ENCODE measurements at regions not wholly inside any gene's neighbourhood (a gene's known extent, or its start where the extent isn't known, plus 50 kb on each side); places are given as distances from the start of the nearest gene placed in this dataset.

DNA sequence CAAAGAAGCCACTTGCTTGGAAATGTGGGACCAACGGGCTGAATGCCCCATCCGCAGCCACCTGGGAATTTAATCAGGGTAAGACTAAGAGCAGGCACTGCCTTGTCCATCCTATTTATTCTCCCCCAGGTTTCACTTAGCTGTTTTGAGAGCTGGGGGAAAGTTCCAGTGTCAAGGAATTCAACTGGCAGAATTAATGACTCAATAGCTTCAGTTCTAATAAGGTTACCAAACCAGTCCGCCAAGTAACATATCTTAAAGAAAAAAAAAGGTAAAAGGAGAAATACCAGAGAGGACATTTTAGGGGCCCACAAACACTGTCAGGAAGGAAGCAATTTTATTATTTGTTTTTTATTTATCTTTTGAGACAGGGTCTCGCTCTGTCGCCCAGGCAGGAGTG is 157.6 kb upstream of the SOD1 start:
- no peaks in the 10 kb centered on the region for H3K9me3 ChIP-seq (ENCODE audit: low read length)
- H3K9me2 ChIP-seq (replicated peaks; ENCODE audit: insufficient read depth, low read length): no peaks in the 10 kb centered on the region
- H3K36me3 ChIP-seq (ENCODE audit: insufficient read depth, low read length): no peaks in the 10 kb centered on the region
- no peak overlapping the region for H3K27ac ChIP-seq (ENCODE audit: low read length)
- H3K9ac ChIP-seq (ENCODE audit: low read length): no peak overlapping the region
- no peaks in the 10 kb centered on the region for H3K4me1 ChIP-seq (ENCODE audit: low read length)
- H2AFZ ChIP-seq (ENCODE audit: low read length): no peak overlapping the region
- H3K4me2 ChIP-seq (ENCODE audit: low read depth, low read length, poor library complexity, severe bottlenecking): no peak overlapping the region
- no peaks in the 10 kb centered on the region for H3K27me3 ChIP-seq (ENCODE audit: low read length)
- DNase-seq: no peak
- H4K20me1 ChIP-seq (ENCODE audit: insufficient read depth, low read depth, low read length): peaks cover 2% of the 10 kb centered on the region; the same call in 1 of the 2 replicates
- H3K79me2 ChIP-seq (ENCODE audit: low read length): no peaks in the 10 kb centered on the region
- no peak overlapping the region for H3K4me3 ChIP-seq (ENCODE audit: low read length)

- Histone ChIP-seq H3K4me2 (ENCODE audit: low read depth, low read length, poor library complexity, severe bottlenecking) (no peak overlapping the region), H3K27ac (ENCODE audit: low read length) (no peak overlapping the region), H3K9ac (ENCODE audit: low read length) (no peak overlapping the region), H3K36me3 (ENCODE audit: insufficient read depth, low read length) (no peaks in the 10 kb centered on the region), H3K4me1 (ENCODE audit: low read length) (no peaks in the 10 kb centered on the region), H3K9me2 (replicated peaks; ENCODE audit: insufficient read depth, low read length) (no peaks in the 10 kb centered on the region), H4K20me1 (ENCODE audit: insufficient read depth, low read depth, low read length) (peaks cover 2% of the 10 kb centered on the region; the same call in 1 of the 2 replicates), H3K4me3 (ENCODE audit: low read length) (no peak overlapping the region), H2AFZ (ENCODE audit: low read length) (no peak overlapping the region), H3K79me2 (ENCODE audit: low read length) (no peaks in the 10 kb centered on the region), H3K9me3 (ENCODE audit: low read length) (no peaks in the 10 kb centered on the region), H3K27me3 (ENCODE audit: low read length) (no peaks in the 10 kb centered on the region)
- no peak for DNase-seq
Observed at GRCh38 chr21:31500982-31501381, 156.9 kb upstream of the TIAM1 start.

- Histone ChIP-seq H3K4me2 (ENCODE audit: low read depth, low read length, poor library complexity, severe bottlenecking) (no peak overlapping the region), H3K27ac (ENCODE audit: low read length) (no peak overlapping the region), H3K36me3 (ENCODE audit: insufficient read depth, low read length) (no peaks in the 10 kb centered on the region), H3K79me2 (ENCODE audit: low read length) (no peaks in the 10 kb centered on the region), H4K20me1 (ENCODE audit: insufficient read depth, low read depth, low read length) (peaks cover 2% of the 10 kb centered on the region; the same call in 1 of the 2 replicates), H3K9ac (ENCODE audit: low read length) (no peak overlapping the region), H3K4me1 (ENCODE audit: low read length) (no peaks in the 10 kb centered on the region), H3K27me3 (ENCODE audit: low read length) (no peaks in the 10 kb centered on the region), H2AFZ (ENCODE audit: low read length) (no peak overlapping the region), H3K9me3 (ENCODE audit: low read length) (no peaks in the 10 kb centered on the region), H3K9me2 (replicated peaks; ENCODE audit: insufficient read depth, low read length) (no peaks in the 10 kb centered on the region), H3K4me3 (ENCODE audit: low read length) (no peak overlapping the region)
- DNase-seq: no peak
Observed at GRCh38 chr21:31500071-31500470, 156.0 kb upstream of the TIAM1 start.

- no peaks in the 10 kb centered on the region for H3K4me1 ChIP-seq (ENCODE audit: low read length)
Observed at GRCh38 chr21:31498985-31499384, 154.9 kb upstream of the TIAM1 start.

DNA sequence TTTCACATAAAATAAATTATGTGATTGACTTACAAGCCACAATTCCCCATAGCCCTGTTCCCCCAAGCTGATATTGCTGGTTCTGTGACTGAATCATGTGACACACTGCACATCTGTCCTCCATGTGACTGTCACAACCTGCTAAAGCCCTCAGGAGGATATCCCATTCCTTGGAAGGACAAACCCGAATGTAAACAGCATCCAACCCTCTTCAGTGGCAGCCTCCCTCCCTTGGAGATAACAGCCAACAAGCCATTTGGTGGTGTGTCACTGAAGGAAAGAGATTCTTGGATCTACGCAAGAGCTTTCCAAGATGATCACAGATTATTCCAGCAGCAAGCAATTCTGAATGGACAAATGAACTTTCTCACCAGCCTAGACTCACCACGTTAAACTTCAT is 153.9 kb upstream of the TIAM1 start:
- H3K36me3 ChIP-seq (ENCODE audit: insufficient read depth, low read length): no peaks in the 10 kb centered on the region
- no peaks in the 10 kb centered on the region for H3K9me2 ChIP-seq (replicated peaks; ENCODE audit: insufficient read depth, low read length)
- no peaks in the 10 kb centered on the region for H3K9me3 ChIP-seq (ENCODE audit: low read length)
- no peak for DNase-seq
- H3K27me3 ChIP-seq (ENCODE audit: low read length): no peaks in the 10 kb centered on the region
- H3K27ac ChIP-seq (ENCODE audit: low read length): no peak overlapping the region
- 0 out of 2 replicates have a peak, but pooled peaks cover 2% of the 10 kb centered on the region for H4K20me1 ChIP-seq (ENCODE audit: insufficient read depth, low read depth, low read length)
- no peaks in the 10 kb centered on the region for H3K79me2 ChIP-seq (ENCODE audit: low read length)
- H3K4me2 ChIP-seq (ENCODE audit: low read depth, low read length, poor library complexity, severe bottlenecking): no peak overlapping the region
- no peaks in the 10 kb centered on the region for H3K4me1 ChIP-seq (ENCODE audit: low read length)
- H2AFZ ChIP-seq (ENCODE audit: low read length): no peak overlapping the region
- no peak overlapping the region for H3K9ac ChIP-seq (ENCODE audit: low read length)
- H3K4me3 ChIP-seq (ENCODE audit: low read length): no peak overlapping the region

More at GRCh38 chr21:31498985-31499384, 154.9 kb upstream of the TIAM1 start:
- H4K20me1 ChIP-seq (ENCODE audit: insufficient read depth, low read depth, low read length): 0 out of 2 replicates have a peak, but pooled peaks cover 2% of the 10 kb centered on the region
- H3K9me2 ChIP-seq (replicated peaks; ENCODE audit: insufficient read depth, low read length): no peaks in the 10 kb centered on the region
- no peak overlapping the region for H2AFZ ChIP-seq (ENCODE audit: low read length)
- no peak overlapping the region for H3K27ac ChIP-seq (ENCODE audit: low read length)
- no peaks in the 10 kb centered on the region for H3K9me3 ChIP-seq (ENCODE audit: low read length)
- no peak overlapping the region for H3K9ac ChIP-seq (ENCODE audit: low read length)
- H3K4me2 ChIP-seq (ENCODE audit: low read depth, low read length, poor library complexity, severe bottlenecking): no peak overlapping the region
- no peaks in the 10 kb centered on the region for H3K27me3 ChIP-seq (ENCODE audit: low read length)
- no peaks in the 10 kb centered on the region for H3K79me2 ChIP-seq (ENCODE audit: low read length)
- H3K4me3 ChIP-seq (ENCODE audit: low read length): no peak overlapping the region
- no peaks in the 10 kb centered on the region for H3K36me3 ChIP-seq (ENCODE audit: insufficient read depth, low read length)
- DNase-seq: no peak

DNA sequence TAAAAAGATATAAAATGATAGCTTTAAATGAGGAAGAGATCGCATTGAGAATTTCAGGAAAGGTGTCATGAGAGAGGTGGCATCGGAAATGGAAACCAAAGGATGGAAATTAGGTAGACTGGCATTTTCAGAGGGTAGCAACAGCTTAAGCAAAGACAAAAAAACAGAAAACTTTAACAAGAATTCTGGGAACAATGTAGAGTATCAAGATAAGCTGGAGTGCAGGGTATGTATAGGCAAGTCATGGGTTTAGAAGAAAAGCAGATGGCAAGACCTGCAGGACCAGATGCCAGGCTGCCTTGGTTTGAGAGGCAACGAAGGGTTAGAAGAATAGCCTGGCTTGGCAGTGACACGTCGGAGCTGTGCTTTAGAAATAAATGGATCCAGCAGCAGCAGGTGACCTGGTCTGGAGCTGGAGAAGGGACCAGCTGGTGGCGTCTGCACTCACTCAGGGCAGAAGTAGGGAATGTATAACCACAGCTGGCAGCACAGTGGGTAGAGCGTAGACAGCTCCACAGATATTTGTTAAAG is 149.4 kb upstream of the TIAM1 start:
- no peak overlapping the region for H3K9ac ChIP-seq (ENCODE audit: low read length)
- no peaks in the 10 kb centered on the region for H3K4me1 ChIP-seq (ENCODE audit: low read length)
- H4K20me1 ChIP-seq (ENCODE audit: insufficient read depth, low read depth, low read length): no peaks in the 10 kb centered on the region
- H3K4me2 ChIP-seq (ENCODE audit: low read depth, low read length, poor library complexity, severe bottlenecking): no peak overlapping the region
- H3K27ac ChIP-seq (ENCODE audit: low read length): no peak overlapping the region
- no peak overlapping the region for H3K4me3 ChIP-seq (ENCODE audit: low read length)
- no peak for DNase-seq
- no peaks in the 10 kb centered on the region for H3K36me3 ChIP-seq (ENCODE audit: insufficient read depth, low read length)
- no peaks in the 10 kb centered on the region for H3K9me2 ChIP-seq (replicated peaks; ENCODE audit: insufficient read depth, low read length)
- no peaks in the 10 kb centered on the region; the same call in 1 of the 2 replicates for H3K9me3 ChIP-seq (ENCODE audit: low read length)
- H3K27me3 ChIP-seq (ENCODE audit: low read length): no peaks in the 10 kb centered on the region
- no peak overlapping the region for H2AFZ ChIP-seq (ENCODE audit: low read length)
- H3K79me2 ChIP-seq (ENCODE audit: low read length): no peaks in the 10 kb centered on the region

DNA sequence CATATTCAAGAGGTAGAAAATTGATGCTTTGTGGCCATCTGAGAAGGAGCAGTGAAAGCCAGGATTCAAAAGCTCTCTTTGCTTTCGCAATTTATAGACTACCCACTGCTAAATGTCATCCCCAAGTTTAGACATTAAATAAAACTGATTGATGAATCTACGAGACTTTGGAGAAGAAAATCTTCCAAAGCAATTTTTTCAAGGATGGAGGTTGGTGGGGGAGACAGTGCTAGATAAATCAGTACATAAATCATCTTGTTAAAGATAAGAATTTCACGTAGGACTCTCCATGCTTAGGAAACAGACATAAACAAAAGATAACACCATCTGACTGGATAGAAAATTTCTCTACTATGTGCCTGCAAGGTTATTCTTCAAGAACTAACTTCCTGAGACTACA is 147.6 kb upstream of the TIAM1 start:
- H3K79me2 ChIP-seq (ENCODE audit: low read length): no peaks in the 10 kb centered on the region
- no peaks in the 10 kb centered on the region for H3K4me1 ChIP-seq (ENCODE audit: low read length)
- H3K4me2 ChIP-seq (ENCODE audit: low read depth, low read length, poor library complexity, severe bottlenecking): no peak overlapping the region
- no peaks in the 10 kb centered on the region for H3K9me2 ChIP-seq (replicated peaks; ENCODE audit: insufficient read depth, low read length)
- H3K9ac ChIP-seq (ENCODE audit: low read length): no peak overlapping the region
- no peak overlapping the region for H2AFZ ChIP-seq (ENCODE audit: low read length)
- H3K27ac ChIP-seq (ENCODE audit: low read length): no peak overlapping the region
- no peaks in the 10 kb centered on the region for H3K27me3 ChIP-seq (ENCODE audit: low read length)
- no peak overlapping the region for H3K4me3 ChIP-seq (ENCODE audit: low read length)
- H4K20me1 ChIP-seq (ENCODE audit: insufficient read depth, low read depth, low read length): no peaks in the 10 kb centered on the region
- peak; percentile 31 for DNase-seq
- H3K36me3 ChIP-seq (ENCODE audit: insufficient read depth, low read length): no peaks in the 10 kb centered on the region
- H3K9me3 ChIP-seq (ENCODE audit: low read length): no peaks in the 10 kb centered on the region; the same call in 1 of the 2 replicates

- H3K9ac ChIP-seq (ENCODE audit: low read length): no peak overlapping the region
- H3K27ac ChIP-seq (ENCODE audit: low read length): no peak overlapping the region
Observed at GRCh38 chr21:31490443-31490842, 146.4 kb upstream of the TIAM1 start.

More at GRCh38 chr21:31490443-31490842, 146.4 kb upstream of the TIAM1 start:
- H3K36me3 ChIP-seq (ENCODE audit: insufficient read depth, low read length): no peaks in the 10 kb centered on the region
- peak; percentile 44 for DNase-seq
- no peaks in the 10 kb centered on the region for H3K79me2 ChIP-seq (ENCODE audit: low read length)
- H2AFZ ChIP-seq (ENCODE audit: low read length): no peak overlapping the region
- H3K9me3 ChIP-seq (ENCODE audit: low read length): no peaks in the 10 kb centered on the region; the same call in 1 of the 2 replicates
- H3K4me3 ChIP-seq (ENCODE audit: low read length): no peak overlapping the region
- H3K4me2 ChIP-seq (ENCODE audit: low read depth, low read length, poor library complexity, severe bottlenecking): no peak overlapping the region
- no peaks in the 10 kb centered on the region for H3K4me1 ChIP-seq (ENCODE audit: low read length)
- no peaks in the 10 kb centered on the region for H4K20me1 ChIP-seq (ENCODE audit: insufficient read depth, low read depth, low read length)
- H3K9me2 ChIP-seq (replicated peaks; ENCODE audit: insufficient read depth, low read length): no peaks in the 10 kb centered on the region
- H3K27me3 ChIP-seq (ENCODE audit: low read length): no peaks in the 10 kb centered on the region
